PC-9 (cell line): ENCODE measurements at regions not wholly inside any gene's neighbourhood (a gene's known extent, or its start where the extent isn't known, plus 50 kb on each side); places are given as distances from the start of the nearest gene placed in this dataset.
"Not testable (repeated sequence)": the region's sequence is repeated elsewhere in the genome, so short reads cannot be mapped to it uniquely, and the experiment has no call there.

Source experiments
- BruUV-seq: library from RNA; stranded (reverse); fragments of 400-500 nt; replicated peaks from 2 replicates; lab custom pipeline; 2021; lab: Mats Ljungman, UMichigan
- CTCF ChIA-PET: fragments of 300-600 bp; sonication (Branson Sonifier 250); formaldehyde crosslinking; loops from one replicate; lab custom pipeline; 2022; ENCODE audit warnings: antibody characterized with exemption; lab: Charles Lee
- POLR2A ChIA-PET: fragments of 300-600 bp; sonication (Branson Sonifier 250); formaldehyde crosslinking; loops from one replicate; lab custom pipeline; 2022; ENCODE audit warnings: antibody characterized with exemption; ENCODE audit not compliant: unreplicated experiment; lab: Charles Lee
- DNase-seq, 2 experiments: peaks; one replicate each; pipeline versions ENCODE4 v3.0.0 to v3.0.0-alpha.2; 2015 to 2022; ENCODE audit warnings: mixed read lengths in 1 of 2
- H2AFZ ChIP-seq: fragments of 200-600 bp; sonication (generic); 2 replicates; pipeline ENCODE4 v1.8.1; 2017; ENCODE audit warnings: antibody characterized with exemption
- H3F3A ChIP-seq: fragments of 200-600 bp; sonication (generic); 2 replicates; pipeline ENCODE4 v1.8.1; 2017; ENCODE audit warnings: antibody characterized with exemption, mild to moderate bottlenecking, low read depth; ENCODE audit not compliant: insufficient read depth
- H3K27ac ChIP-seq: fragments of 200-600 bp; sonication (generic); 2 replicates; pipeline ENCODE4 v1.6.1; 2016; ENCODE audit warnings: mixed run types
- H3K27me3 ChIP-seq: fragments of 200-600 bp; sonication (generic); 2 replicates; pipeline ENCODE4 v1.6.1; 2016; ENCODE audit warnings: low read depth, mixed run types; ENCODE audit not compliant: insufficient read depth
- H3K36me3 ChIP-seq: fragments of 200-600 bp; sonication (generic); 2 replicates; pipeline ENCODE4 v1.6.1; 2016; ENCODE audit warnings: low read depth, mixed run types
- H3K4me1 ChIP-seq: fragments of 200-600 bp; sonication (generic); replicated peaks from 2 replicates; pipeline ENCODE4 v1.6.1; 2016; ENCODE audit warnings: mixed run types; ENCODE audit not compliant: insufficient read depth
- H3K4me2 ChIP-seq: fragments of 200-600 bp; sonication (generic); 2 replicates; pipeline ENCODE4 v1.6.1; 2017; ENCODE audit warnings: mixed run types
- H3K4me3 ChIP-seq: fragments of 200-600 bp; sonication (generic); 2 replicates; pipeline ENCODE4 v1.6.1; 2016; ENCODE audit warnings: mixed run types
- H3K79me2 ChIP-seq: fragments of 200-600 bp; sonication (generic); 2 replicates; pipeline ENCODE4 v1.6.1; 2017; ENCODE audit warnings: low read depth, mixed run types
- H3K9me2 ChIP-seq: fragments of 200-600 bp; sonication (generic); 2 replicates; pipeline ENCODE4 v1.8.1; 2017; ENCODE audit warnings: mild to moderate bottlenecking; ENCODE audit not compliant: insufficient read depth
- H3K9me3 ChIP-seq: fragments of 200-600 bp; sonication (generic); 2 replicates; pipeline ENCODE4 v1.8.1; 2016; ENCODE audit warnings: low read depth; ENCODE audit not compliant: insufficient read depth
- H4K20me1 ChIP-seq: fragments of 200-600 bp; sonication (generic); 2 replicates; pipeline ENCODE4 v1.8.1; 2017; ENCODE audit not compliant: insufficient read depth
- intact Hi-C: fragments of 100-400 bp; cut with micrococcal nuclease; formaldehyde crosslinking; loops from one replicate; pipeline ENCODE4 v1.10.0; 2022; ENCODE audit not compliant: unreplicated experiment

GRCh38 chr7:9919-10318 is 182.5 kb upstream of the FAM20C start:
- intact Hi-C loops: not testable (repeated sequence)

GRCh38 chr7:32565-33280 is 159.6 kb upstream of the FAM20C start:
- CTCF ChIA-PET, H3K4me3 ChIP-seq, H3K4me1 ChIP-seq, DNase-seq, H3K9me2 ChIP-seq, intact Hi-C loops, H4K20me1 ChIP-seq, H3K27me3 ChIP-seq, POLR2A ChIA-PET, H2AFZ ChIP-seq, H3K27ac ChIP-seq, H3K36me3 ChIP-seq, H3K9me3 ChIP-seq, H3F3A ChIP-seq: not testable (repeated sequence)
- BruUV-seq: TSS peak; percentile 23
- Histone ChIP-seq H3K4me2 (0 out of 2 replicates have a peak overlapping the region, but pooled peaks have one; percentile 13), H3K79me2 (peaks cover 10% of the 10 kb centered on the region; the same call in 1 of the 2 replicates)

More at GRCh38 chr7:9919-10318, 182.5 kb upstream of the FAM20C start:
- BruUV-seq, H3K36me3 ChIP-seq, H3K9me2 ChIP-seq, H2AFZ ChIP-seq, H3K79me2 ChIP-seq, H3K27ac ChIP-seq, H4K20me1 ChIP-seq, H3K27me3 ChIP-seq, DNase-seq, H3F3A ChIP-seq, CTCF ChIA-PET, H3K9me3 ChIP-seq, H3K4me2 ChIP-seq, H3K4me3 ChIP-seq, POLR2A ChIA-PET, H3K4me1 ChIP-seq: not testable (repeated sequence)

- H3K9me3 ChIP-seq, POLR2A ChIA-PET, H3K4me1 ChIP-seq, CTCF ChIA-PET, BruUV-seq, H3K9me2 ChIP-seq, intact Hi-C loops, H3K36me3 ChIP-seq, H3F3A ChIP-seq, H3K27me3 ChIP-seq, H4K20me1 ChIP-seq: not testable (repeated sequence)
- DNase-seq: peak; percentile 58 to 79
- Histone ChIP-seq H3K4me2 (peak overlapping the region; percentile 92), H3K27ac (peak overlapping the region; percentile 84), H3K4me3 (peak overlapping the region; percentile 61), H2AFZ (peak overlapping the region; percentile 79), H3K79me2 (peaks cover 10% of the 10 kb centered on the region; the same call in 1 of the 2 replicates)
These were observed 157.2 kb upstream of the FAM20C start for GRCh38 chr7:35121-35541.

- H3K4me1 ChIP-seq, BruUV-seq, H4K20me1 ChIP-seq, H3K9me3 ChIP-seq, H3F3A ChIP-seq, H3K4me3 ChIP-seq, H3K36me3 ChIP-seq, DNase-seq, POLR2A ChIA-PET, H3K27me3 ChIP-seq, CTCF ChIA-PET, H3K27ac ChIP-seq, H3K9me2 ChIP-seq, H3K4me2 ChIP-seq, intact Hi-C loops, H2AFZ ChIP-seq: not testable (repeated sequence)
- H3K79me2 ChIP-seq: peaks cover 10% of the 10 kb centered on the region; the same call in 1 of the 2 replicates
These were observed 155.8 kb upstream of the FAM20C start for GRCh38 chr7:36539-36938.

GRCh38 chr7:37656-38055 is 154.7 kb upstream of the FAM20C start:
- H4K20me1 ChIP-seq, H3K27me3 ChIP-seq, H3F3A ChIP-seq, intact Hi-C loops, H3K4me2 ChIP-seq, H3K27ac ChIP-seq, H3K4me1 ChIP-seq, H3K9me3 ChIP-seq, DNase-seq, CTCF ChIA-PET, H3K4me3 ChIP-seq, H3K9me2 ChIP-seq, H2AFZ ChIP-seq, POLR2A ChIA-PET, BruUV-seq, H3K36me3 ChIP-seq: not testable (repeated sequence)
- H3K79me2 ChIP-seq: peaks cover 10% of the 10 kb centered on the region; the same call in 1 of the 2 replicates

- H3K27me3 ChIP-seq, H3F3A ChIP-seq, H4K20me1 ChIP-seq, DNase-seq, H3K4me2 ChIP-seq, H2AFZ ChIP-seq, intact Hi-C loops, H3K36me3 ChIP-seq, H3K9me2 ChIP-seq, H3K27ac ChIP-seq, H3K4me1 ChIP-seq, H3K9me3 ChIP-seq, BruUV-seq, CTCF ChIA-PET, H3K4me3 ChIP-seq, POLR2A ChIA-PET: not testable (repeated sequence)
- H3K79me2 ChIP-seq: peaks cover 10% of the 10 kb centered on the region; the same call in 1 of the 2 replicates
These were observed 153.9 kb upstream of the FAM20C start for GRCh38 chr7:38444-38843.
